ENCODE measurements at regions not wholly inside any gene's neighbourhood (a gene's known extent, or its start where the extent isn't known, plus 50 kb on each side); places are given as distances from the start of the nearest gene placed in this dataset.

GRCh38 chr1:244970744-244971551 is 106.6 kb upstream of the HNRNPU start:
- TF ChIP-seq, protein P1, sequence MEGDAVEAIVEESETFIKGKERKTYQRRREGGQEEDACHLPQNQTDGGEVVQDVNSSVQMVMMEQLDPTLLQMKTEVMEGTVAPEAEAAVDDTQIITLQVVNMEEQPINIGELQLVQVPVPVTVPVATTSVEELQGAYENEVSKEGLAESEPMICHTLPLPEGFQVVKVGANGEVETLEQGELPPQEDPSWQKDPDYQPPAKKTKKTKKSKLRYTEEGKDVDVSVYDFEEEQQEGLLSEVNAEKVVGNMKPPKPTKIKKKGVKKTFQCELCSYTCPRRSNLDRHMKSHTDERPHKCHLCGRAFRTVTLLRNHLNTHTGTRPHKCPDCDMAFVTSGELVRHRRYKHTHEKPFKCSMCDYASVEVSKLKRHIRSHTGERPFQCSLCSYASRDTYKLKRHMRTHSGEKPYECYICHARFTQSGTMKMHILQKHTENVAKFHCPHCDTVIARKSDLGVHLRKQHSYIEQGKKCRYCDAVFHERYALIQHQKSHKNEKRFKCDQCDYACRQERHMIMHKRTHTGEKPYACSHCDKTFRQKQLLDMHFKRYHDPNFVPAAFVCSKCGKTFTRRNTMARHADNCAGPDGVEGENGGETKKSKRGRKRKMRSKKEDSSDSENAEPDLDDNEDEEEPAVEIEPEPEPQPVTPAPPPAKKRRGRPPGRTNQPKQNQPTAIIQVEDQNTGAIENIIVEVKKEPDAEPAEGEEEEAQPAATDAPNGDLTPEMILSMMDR (conservative IDR thresholded peaks at IDR 0.05) = peak; percentile 70
- peak; percentile 51; the same call in 1 of the 2 replicates for TF ChIP-seq ZFX (IDR thresholded peaks at IDR 0.05)

All from C4-2B (cell line).